Neural crest cell (in vitro differentiated cells): ENCODE measurements at regions not wholly inside any gene's neighbourhood (a gene's known extent, or its start where the extent isn't known, plus 50 kb on each side); places are given as distances from the start of the nearest gene placed in this dataset.

Experiments
- DNase-seq: peaks from one replicate; pipeline ENCODE4 v3.0.0; 2021; ENCODE audit warnings: low read depth, mixed read lengths, low spot score
- H3K27ac Mint-ChIP-seq: one replicate; pipeline ENCODE4 v1.8.0; 2021; ENCODE audit warnings: mild to moderate bottlenecking, mixed read lengths; ENCODE audit not compliant: unreplicated experiment
- H3K27me3 Mint-ChIP-seq: 2 replicates; pipeline ENCODE4 v1.8.0; 2021; ENCODE audit warnings: low read depth, mild to moderate bottlenecking, mixed read lengths
- H3K36me3 Mint-ChIP-seq: 2 replicates; pipeline ENCODE4 v1.8.0; 2021; ENCODE audit warnings: low read depth, mild to moderate bottlenecking, mixed read lengths
- H3K4me1 Mint-ChIP-seq: 2 replicates; pipeline ENCODE4 v1.8.0; 2021; ENCODE audit warnings: mixed read lengths
- H3K4me3 Mint-ChIP-seq: one replicate; pipeline ENCODE4 v1.8.0; 2021; ENCODE audit warnings: mild to moderate bottlenecking, mixed read lengths
- H3K9me3 Mint-ChIP-seq: 2 replicates; pipeline ENCODE4 v1.8.0; 2021; ENCODE audit warnings: mixed read lengths
- TF ChIP-seq, protein P1 (sequence below): fragments of 200-600 bp; sonication (generic); conservative IDR thresholded peaks from 2 replicates; pipeline ENCODE4 v1.5.0; 2021; ENCODE audit warnings: antibody characterized with exemption, mild to moderate bottlenecking

DNA sequence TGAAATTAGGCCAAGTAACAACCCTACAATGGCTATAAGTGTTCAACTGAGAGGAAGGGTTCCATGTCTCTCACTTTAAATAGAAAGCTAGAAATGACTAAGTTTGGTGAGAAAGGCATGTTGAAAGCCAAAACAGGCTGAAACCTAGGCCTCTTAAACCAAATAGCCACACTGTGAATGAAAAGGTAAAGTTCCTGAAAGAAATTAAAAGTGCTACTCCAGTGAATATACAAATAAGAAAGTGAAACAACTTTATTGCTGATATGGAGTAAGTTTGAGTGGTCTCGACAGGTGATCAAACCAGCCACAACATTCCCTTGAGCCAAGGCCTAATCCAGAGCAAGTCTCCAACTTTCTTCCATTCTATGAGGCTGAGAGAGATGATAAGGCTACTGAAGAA, 209.6 kb downstream of the KLF12 start:
- Mint-ChIP-seq H3K27ac (no peak overlapping the region), H3K27me3 (no peaks in the 10 kb centered on the region), H3K36me3 (peaks cover 11% of the 10 kb centered on the region), H3K4me3 (no peak overlapping the region), H3K9me3 (peaks cover 2% of the 10 kb centered on the region), H3K4me1 (no peaks in the 10 kb centered on the region)
- TF ChIP-seq, protein P1, sequence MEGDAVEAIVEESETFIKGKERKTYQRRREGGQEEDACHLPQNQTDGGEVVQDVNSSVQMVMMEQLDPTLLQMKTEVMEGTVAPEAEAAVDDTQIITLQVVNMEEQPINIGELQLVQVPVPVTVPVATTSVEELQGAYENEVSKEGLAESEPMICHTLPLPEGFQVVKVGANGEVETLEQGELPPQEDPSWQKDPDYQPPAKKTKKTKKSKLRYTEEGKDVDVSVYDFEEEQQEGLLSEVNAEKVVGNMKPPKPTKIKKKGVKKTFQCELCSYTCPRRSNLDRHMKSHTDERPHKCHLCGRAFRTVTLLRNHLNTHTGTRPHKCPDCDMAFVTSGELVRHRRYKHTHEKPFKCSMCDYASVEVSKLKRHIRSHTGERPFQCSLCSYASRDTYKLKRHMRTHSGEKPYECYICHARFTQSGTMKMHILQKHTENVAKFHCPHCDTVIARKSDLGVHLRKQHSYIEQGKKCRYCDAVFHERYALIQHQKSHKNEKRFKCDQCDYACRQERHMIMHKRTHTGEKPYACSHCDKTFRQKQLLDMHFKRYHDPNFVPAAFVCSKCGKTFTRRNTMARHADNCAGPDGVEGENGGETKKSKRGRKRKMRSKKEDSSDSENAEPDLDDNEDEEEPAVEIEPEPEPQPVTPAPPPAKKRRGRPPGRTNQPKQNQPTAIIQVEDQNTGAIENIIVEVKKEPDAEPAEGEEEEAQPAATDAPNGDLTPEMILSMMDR, result no peak
- no peak for DNase-seq

DNA sequence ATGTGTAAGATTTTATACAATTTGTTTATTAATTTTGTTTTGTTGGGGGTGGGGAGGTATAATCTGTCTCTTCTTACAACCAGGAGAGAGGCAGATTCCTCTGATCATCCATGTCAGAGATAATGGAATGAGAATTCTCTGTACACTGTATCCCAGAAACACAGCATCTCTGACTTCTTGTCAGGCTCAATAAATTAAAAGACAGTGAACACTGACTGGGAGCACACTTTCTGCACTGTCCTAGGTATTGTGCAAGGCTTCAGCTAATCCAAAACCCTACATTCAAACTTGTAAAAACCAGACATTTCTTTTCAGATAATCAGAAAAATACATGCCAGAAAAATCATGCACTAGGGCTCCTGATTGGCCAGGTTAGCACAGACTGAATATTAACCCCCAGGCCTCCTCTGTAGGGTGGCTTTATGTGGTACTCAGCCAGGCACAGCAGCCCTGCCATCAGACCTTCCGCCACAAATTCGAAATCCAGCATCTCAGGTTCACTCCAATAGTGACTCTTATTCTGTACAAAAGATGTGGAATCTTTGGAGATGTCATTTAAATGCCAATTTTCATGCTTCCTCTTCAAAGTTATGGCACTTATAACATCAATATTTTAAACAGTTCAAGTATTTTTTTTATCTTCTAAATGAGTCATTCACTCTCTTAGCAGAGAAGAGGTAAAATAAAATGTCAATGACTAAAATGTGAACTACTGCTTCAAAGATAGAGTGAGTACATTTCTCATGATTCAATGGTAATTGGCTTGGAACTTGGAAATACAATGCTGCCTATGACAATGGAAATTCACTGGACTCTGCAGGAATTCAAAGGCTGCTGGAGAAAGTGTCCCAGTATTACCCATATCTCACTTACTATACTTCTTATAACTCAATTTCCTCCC, 211.5 kb downstream of the KLF12 start:
- TF ChIP-seq, protein P1, result no peak
- H3K9me3 Mint-ChIP-seq, result no peaks in the 10 kb centered on the region
- no peak overlapping the region for H3K4me3 Mint-ChIP-seq
- peaks cover 6% of the 10 kb centered on the region for H3K36me3 Mint-ChIP-seq
- H3K4me1 Mint-ChIP-seq, result no peaks in the 10 kb centered on the region
- DNase-seq, result no peak
- H3K27ac Mint-ChIP-seq, result no peak overlapping the region
- H3K27me3 Mint-ChIP-seq, result no peaks in the 10 kb centered on the region

DNA sequence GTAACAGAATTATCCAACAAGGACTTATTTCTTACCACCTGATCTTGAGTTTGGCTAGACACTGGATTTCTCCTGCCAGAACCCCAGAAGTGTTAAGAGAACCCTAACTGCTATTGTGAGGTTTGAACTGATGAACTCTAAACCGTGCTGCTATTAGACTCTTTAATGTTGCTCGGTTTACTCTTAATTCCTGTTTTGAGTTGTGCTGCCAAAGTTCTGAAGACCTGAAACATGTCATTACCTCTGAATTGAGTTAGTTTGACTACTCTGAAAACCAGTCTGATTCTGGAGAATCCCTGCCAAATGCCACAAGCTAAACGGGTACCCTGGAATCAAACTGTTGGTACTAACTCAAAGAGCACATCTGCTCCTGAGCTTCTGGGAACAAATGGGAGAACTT, 215.5 kb downstream of the KLF12 start:
- Mint-ChIP-seq H3K27me3 (no peaks in the 10 kb centered on the region), H3K36me3 (no peaks in the 10 kb centered on the region), H3K9me3 (no peaks in the 10 kb centered on the region), H3K4me3 (no peak overlapping the region), H3K27ac (no peak overlapping the region), H3K4me1 (no peaks in the 10 kb centered on the region)
- TF ChIP-seq, protein P1, result no peak
- DNase-seq, result no peak

DNA sequence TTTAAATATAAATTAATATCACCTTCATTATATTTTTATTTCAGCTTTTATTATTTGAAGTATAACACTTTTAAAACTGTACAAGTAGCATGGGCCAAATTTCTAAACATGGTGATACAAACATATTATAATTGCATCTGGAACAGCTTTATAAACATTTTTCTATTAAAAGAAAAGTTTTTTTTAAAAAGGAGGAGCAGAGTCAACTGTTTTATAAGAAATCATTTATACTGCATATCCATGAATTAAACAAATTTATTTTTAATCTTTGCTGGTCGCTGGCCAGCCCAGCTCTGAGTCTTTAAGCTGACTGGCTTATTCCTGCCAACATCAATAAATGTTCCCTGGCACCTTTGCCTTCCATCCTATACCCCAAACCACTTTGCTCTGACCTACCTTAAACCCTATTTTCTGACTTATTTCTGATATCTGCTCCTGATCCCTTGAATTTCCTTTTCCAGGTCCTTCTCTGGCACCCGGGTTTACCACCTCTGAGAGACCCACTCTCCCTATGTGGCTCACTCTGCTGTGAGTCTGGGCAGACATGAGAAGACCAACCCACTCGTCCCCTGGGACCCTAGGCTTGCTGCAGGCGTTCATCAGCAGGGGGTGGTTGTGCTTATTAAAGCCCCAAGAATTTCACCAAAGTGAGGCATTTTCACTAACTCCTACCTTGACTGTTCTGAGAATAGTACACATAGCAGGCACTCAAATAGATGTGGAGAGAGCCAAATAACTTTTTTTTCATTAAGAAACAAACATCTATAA, 220.3 kb downstream of the KLF12 start:
- TF ChIP-seq, protein P1, result no peak
- no peak for DNase-seq
- Mint-ChIP-seq H3K27me3 (no peaks in the 10 kb centered on the region), H3K4me1 (peaks cover 14% of the 10 kb centered on the region), H3K9me3 (no peaks in the 10 kb centered on the region), H3K4me3 (no peak overlapping the region), H3K36me3 (no peaks in the 10 kb centered on the region), H3K27ac (no peak overlapping the region)

DNA sequence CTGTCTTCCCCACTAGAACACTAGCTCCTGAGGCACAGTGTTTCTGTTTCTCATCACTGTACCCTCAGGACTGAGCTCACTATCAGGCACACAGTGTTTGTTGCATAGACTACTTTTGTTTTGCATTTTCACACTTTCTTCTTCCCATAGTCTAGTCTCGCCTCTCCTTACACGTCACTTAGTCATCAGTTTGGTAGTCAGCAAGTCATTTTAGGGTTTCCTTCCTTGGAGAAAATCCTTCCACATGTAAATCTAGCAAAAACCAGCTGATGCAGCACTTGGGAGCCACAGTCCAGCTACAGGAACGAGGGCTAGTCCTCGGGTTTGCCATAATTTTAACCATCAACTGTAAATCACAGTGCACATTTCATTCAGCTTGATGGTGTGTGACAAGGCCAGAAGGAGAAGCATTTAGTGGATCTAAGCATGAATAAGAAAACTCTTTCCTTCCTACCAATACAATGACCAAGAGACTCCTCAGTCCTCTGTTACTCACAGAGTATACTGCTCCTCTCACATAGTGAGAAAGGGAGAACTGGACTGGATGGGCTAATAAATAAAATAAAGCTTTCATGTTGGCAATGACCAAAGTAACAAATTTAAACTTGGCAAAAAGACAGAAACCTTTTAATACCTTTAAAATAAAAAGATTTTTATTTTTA, 221.0 kb downstream of the KLF12 start:
- Mint-ChIP-seq H3K9me3 (peaks cover 2% of the 10 kb centered on the region), H3K27ac (no peak overlapping the region)
- no peak for DNase-seq

More for the DNA sequence above, 221.0 kb downstream of the KLF12 start:
- TF ChIP-seq, protein P1, result no peak
- H3K27me3 Mint-ChIP-seq, result no peaks in the 10 kb centered on the region
- no peak overlapping the region for H3K4me3 Mint-ChIP-seq
- no peaks in the 10 kb centered on the region for H3K36me3 Mint-ChIP-seq
- H3K4me1 Mint-ChIP-seq, result peaks cover 14% of the 10 kb centered on the region
